Suppressor macrophage treated with lipopolysaccharide for 1 hour (primary cell): ENCODE measurements at regions not wholly inside any gene's neighbourhood (a gene's known extent, or its start where the extent isn't known, plus 50 kb on each side); places are given as distances from the start of the nearest gene placed in this dataset.
"Not testable (repeated sequence)": the region's sequence is repeated elsewhere in the genome, so short reads cannot be mapped to it uniquely, and the experiment has no call there.

ENCODE experiments used
- DNase-seq, 3 donors: peaks; one replicate each; pipeline ENCODE4 v3.0.0-alpha.2; 2020 to 2022

GRCh38 chr21:10410354-10410929 is 110.9 kb upstream of the TPTE start:
- not testable (repeated sequence) for DNase-seq

GRCh38 chr21:10411776-10412526 is 109.4 kb upstream of the TPTE start:
- DNase-seq, result not testable (repeated sequence)

GRCh38 chr21:10412928-10413246 is 108.5 kb upstream of the TPTE start:
- not testable (repeated sequence) for DNase-seq

GRCh38 chr21:10413247-10414120 is 107.9 kb upstream of the TPTE start:
- not testable (repeated sequence) for DNase-seq

GRCh38 chr21:10414121-10414924 is 107.1 kb upstream of the TPTE start:
- not testable (repeated sequence) for DNase-seq

GRCh38 chr21:10414925-10415254 is 106.5 kb upstream of the TPTE start:
- DNase-seq, result not testable (repeated sequence)

GRCh38 chr21:10415456-10415855 is 105.9 kb upstream of the TPTE start:
- not testable (repeated sequence) for DNase-seq

- DNase-seq, result not testable (repeated sequence)
These were observed 105.5 kb upstream of the TPTE start for GRCh38 chr21:10415859-10416258.

GRCh38 chr21:10416691-10417447 is 104.5 kb upstream of the TPTE start:
- not testable (repeated sequence) for DNase-seq

GRCh38 chr21:10417551-10418002 is 103.8 kb upstream of the TPTE start:
- not testable (repeated sequence) for DNase-seq

GRCh38 chr21:10418250-10419048 is 102.9 kb upstream of the TPTE start:
- not testable (repeated sequence) for DNase-seq

- not testable (repeated sequence) for DNase-seq
These were observed 100.2 kb upstream of the TPTE start for GRCh38 chr21:10421199-10421598.

- not testable (repeated sequence) for DNase-seq
These were observed 99.8 kb upstream of the TPTE start for GRCh38 chr21:10421601-10422000.

GRCh38 chr21:10424097-10424886 is 97.1 kb upstream of the TPTE start:
- not testable (repeated sequence) for DNase-seq

- not testable (repeated sequence) for DNase-seq
These were observed 96.6 kb upstream of the TPTE start for GRCh38 chr21:10424887-10425145.

GRCh38 chr21:10425856-10426255 is 95.5 kb upstream of the TPTE start:
- DNase-seq, result no peak

- not testable (repeated sequence) for DNase-seq
These were observed 94.6 kb upstream of the TPTE start for GRCh38 chr21:10426812-10427211.

GRCh38 chr21:10427277-10427676 is 94.1 kb upstream of the TPTE start:
- DNase-seq, result not testable (repeated sequence)

- not testable (repeated sequence) for DNase-seq
These were observed 92.3 kb upstream of the TPTE start for GRCh38 chr21:10428981-10429534.

GRCh38 chr21:10430005-10430404 is 91.4 kb upstream of the TPTE start:
- DNase-seq, result no peak
